HEK293T (cell line): ENCODE measurements at regions not wholly inside any gene's neighbourhood (a gene's known extent, or its start where the extent isn't known, plus 50 kb on each side); places are given as distances from the start of the nearest gene placed in this dataset.

Experiments used
- ARNT ChIP-seq: fragments of 450-650 bp; IDR thresholded peaks from 2 replicates; pipeline ENCODE4 v1.6.1; 2017; ENCODE audit warnings: mild to moderate bottlenecking
- ELF4 ChIP-seq: fragments of 450-650 bp; IDR thresholded peaks from 2 replicates; pipeline ENCODE4 v1.6.1; 2017; ENCODE audit warnings: antibody characterized with exemption
- SP1 ChIP-seq: fragments of 450-650 bp; IDR thresholded peaks from 2 replicates; pipeline ENCODE4 v1.6.1; 2017
- ZNF384 ChIP-seq: fragments of 450-650 bp; IDR thresholded peaks from 2 replicates; pipeline ENCODE4 v1.6.1; 2016

DNA sequence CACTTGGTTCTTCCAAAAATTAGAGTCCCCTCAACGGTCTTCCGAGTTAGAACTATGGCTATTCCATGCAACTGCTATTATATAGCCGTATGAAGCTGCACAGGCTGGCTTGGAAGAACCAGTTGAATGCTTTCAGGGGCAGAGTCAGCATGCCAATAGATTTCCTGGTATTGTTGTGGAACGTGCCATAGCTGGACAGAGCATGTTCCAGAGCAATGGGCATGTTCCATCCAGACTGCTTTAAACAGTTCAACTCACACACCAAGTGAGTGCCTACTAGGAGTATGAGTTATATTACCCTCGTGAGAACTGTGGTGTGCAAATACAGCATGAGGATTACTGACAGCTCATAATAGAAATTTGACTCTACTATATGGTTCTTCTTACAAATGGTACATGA is 682.0 kb downstream of the SATB2 start:
- TF ChIP-seq ARNT, result no peak
- no peak for TF ChIP-seq SP1
- TF ChIP-seq ZNF384, result no peak
- no peak for TF ChIP-seq ELF4
